ENCODE measurements at regions not wholly inside any gene's neighbourhood (a gene's known extent, or its start where the extent isn't known, plus 50 kb on each side); places are given as distances from the start of the nearest gene placed in this dataset.

DNA sequence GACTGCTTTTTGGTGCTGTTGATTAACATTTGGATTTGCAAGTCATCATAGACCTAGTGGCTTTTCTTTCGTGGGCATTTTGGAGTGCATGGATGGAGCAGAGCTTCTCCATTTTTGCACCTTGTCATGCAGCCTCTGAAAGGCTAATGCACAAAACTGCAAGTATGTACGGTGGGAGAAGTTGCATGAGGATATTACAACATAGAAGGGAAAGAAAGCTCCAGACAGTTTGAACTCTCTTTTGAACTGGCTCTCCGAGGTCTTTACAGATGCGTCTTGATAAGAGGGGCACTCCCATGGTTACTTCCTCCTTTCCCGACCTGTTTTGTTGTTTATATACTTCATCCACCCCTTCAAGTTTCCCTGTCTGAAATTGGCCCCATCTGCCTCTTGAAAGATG is 147.1 kb upstream of the GBE1 start:
- 77 to 81% methylated on average over 5 of the region's 5 CpGs for WGBS, 2 donors
- DNase-seq = no peak
- no peak for TF ChIP-seq POLR2A (IDR thresholded peaks at IDR 0.05)
- TF ChIP-seq, protein P1, sequence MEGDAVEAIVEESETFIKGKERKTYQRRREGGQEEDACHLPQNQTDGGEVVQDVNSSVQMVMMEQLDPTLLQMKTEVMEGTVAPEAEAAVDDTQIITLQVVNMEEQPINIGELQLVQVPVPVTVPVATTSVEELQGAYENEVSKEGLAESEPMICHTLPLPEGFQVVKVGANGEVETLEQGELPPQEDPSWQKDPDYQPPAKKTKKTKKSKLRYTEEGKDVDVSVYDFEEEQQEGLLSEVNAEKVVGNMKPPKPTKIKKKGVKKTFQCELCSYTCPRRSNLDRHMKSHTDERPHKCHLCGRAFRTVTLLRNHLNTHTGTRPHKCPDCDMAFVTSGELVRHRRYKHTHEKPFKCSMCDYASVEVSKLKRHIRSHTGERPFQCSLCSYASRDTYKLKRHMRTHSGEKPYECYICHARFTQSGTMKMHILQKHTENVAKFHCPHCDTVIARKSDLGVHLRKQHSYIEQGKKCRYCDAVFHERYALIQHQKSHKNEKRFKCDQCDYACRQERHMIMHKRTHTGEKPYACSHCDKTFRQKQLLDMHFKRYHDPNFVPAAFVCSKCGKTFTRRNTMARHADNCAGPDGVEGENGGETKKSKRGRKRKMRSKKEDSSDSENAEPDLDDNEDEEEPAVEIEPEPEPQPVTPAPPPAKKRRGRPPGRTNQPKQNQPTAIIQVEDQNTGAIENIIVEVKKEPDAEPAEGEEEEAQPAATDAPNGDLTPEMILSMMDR (IDR thresholded peaks at IDR 0.05) = no peak
- Histone ChIP-seq H3K36me3 (ENCODE audit: low read depth, missing control alignments) (no peaks in the 10 kb centered on the region), H3K9me3 (no peaks in the 10 kb centered on the region), H3K27me3 (no peaks in the 10 kb centered on the region), H3K27ac (no peak overlapping the region), H3K4me1 (no peaks in the 10 kb centered on the region), H3K4me3 (no peak overlapping the region)
- intact Hi-C loops (cut with DNase I; ENCODE audit: low total_unique reads) = no loop called here

DNA sequence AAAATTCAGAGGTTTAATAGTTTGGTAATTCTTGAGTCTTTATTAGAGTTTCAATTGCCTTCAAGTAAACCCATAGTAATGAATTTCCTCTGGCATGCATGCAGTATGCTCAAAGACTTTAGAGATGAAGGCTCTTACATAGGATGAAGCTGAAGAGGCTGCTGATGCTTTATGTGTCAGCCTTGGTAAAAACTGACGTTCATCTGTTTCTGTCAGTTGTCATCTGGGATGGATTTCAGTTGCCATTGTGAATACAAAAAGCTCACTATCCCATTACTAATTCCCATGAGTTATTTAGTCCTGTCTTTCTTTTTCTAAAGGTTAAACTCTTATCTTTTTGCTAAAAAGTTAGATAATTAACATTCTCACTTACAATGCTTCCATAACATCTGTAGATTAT is 136.9 kb upstream of the GBE1 start:
- TF ChIP-seq POLR2A (IDR thresholded peaks at IDR 0.05) = no peak
- TF ChIP-seq, protein P1 (IDR thresholded peaks at IDR 0.05) = no peak
- Histone ChIP-seq H3K36me3 (ENCODE audit: low read depth, missing control alignments) (no peaks in the 10 kb centered on the region), H3K9me3 (no peaks in the 10 kb centered on the region), H3K27me3 (no peaks in the 10 kb centered on the region), H3K27ac (no peak overlapping the region), H3K4me3 (no peak overlapping the region), H3K4me1 (no peaks in the 10 kb centered on the region)
- no peak for DNase-seq
- intact Hi-C loops (cut with DNase I; ENCODE audit: low total_unique reads) = no loop called here
- 44 to 56% methylated on average over 1 of the region's 1 CpG for whole genome bisulfite sequencing, 2 donors

DNA sequence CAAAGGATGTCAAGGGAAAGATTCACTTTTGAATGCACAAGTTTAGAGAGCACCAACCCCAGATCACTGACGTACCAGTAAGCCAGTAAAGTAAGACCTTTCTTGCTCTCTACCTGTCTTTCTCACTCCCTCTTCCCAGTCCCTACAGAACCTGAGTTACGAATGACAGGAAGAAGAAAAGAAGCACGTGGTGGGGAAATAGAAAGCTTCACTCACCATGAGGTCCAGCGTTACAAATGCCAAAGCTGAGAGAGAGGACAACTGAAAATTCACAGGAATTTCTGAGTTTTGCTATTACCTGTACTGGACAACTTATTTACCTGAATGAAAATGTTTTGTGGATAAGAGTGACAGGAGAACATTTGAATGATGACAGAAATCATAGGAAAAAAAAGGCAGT is 133.2 kb upstream of the GBE1 start:
- 74 to 86% methylated on average over 4 of the region's 4 CpGs for WGBS, 2 donors
- Histone ChIP-seq H3K9me3 (no peaks in the 10 kb centered on the region), H3K36me3 (ENCODE audit: low read depth, missing control alignments) (no peaks in the 10 kb centered on the region), H3K27me3 (no peaks in the 10 kb centered on the region), H3K27ac (no peak overlapping the region), H3K4me3 (no peak overlapping the region), H3K4me1 (no peaks in the 10 kb centered on the region)
- intact Hi-C loops (cut with DNase I; ENCODE audit: low total_unique reads) = no loop called here
- no peak for DNase-seq
- TF ChIP-seq, protein P1 (IDR thresholded peaks at IDR 0.05) = no peak
- TF ChIP-seq POLR2A (IDR thresholded peaks at IDR 0.05) = no peak

DNA sequence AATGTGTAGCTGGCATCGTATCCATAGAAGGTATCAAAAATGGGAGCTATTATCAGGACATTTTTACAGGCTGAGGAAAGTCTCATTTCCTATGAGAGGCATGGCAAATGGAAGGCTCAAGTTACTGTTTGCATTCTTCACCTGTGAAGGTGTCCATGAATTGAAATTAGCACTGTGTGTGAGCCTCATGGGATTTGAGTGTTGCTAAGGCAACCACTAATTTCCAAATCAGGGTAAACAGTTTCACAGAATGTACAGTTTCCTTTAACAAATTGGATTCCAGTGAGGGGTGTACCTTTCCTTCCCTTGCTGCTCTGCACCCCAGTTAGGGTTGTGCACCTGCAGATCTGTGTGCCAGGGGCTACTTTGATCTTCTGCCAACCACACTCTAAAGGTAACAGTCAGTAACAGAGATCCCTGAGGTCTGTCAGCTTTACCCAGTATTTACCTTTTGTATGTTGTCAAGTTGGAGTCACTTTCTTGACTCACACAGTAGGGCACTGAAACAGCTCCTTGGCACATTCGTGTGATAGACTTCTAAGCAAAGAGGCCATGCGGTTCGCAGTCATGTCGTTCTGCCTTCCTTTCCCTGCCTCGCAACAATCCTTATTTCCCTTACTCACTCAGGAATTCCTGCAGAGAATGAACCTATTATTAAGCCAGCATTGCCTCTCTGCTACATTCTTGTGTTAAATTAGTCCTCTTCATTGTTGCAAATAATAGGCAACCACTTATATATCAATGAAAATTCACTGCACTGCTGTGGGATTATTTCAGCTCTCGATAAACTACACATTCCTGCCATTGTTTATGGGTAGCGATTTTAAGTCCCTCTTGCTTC is 129.8 kb upstream of the GBE1 start:
- Histone ChIP-seq H3K36me3 (ENCODE audit: low read depth, missing control alignments) (no peaks in the 10 kb centered on the region), H3K27ac (no peak overlapping the region), H3K4me3 (no peak overlapping the region), H3K4me1 (no peaks in the 10 kb centered on the region), H3K9me3 (no peaks in the 10 kb centered on the region), H3K27me3 (no peaks in the 10 kb centered on the region)
- intact Hi-C loops (cut with DNase I; ENCODE audit: low total_unique reads) = no loop called here
- no peak for TF ChIP-seq POLR2A (IDR thresholded peaks at IDR 0.05)
- TF ChIP-seq, protein P1 (IDR thresholded peaks at IDR 0.05) = no peak
- 87 to 88% methylated on average over 8 of the region's 8 CpGs for WGBS, 2 donors
- no peak for DNase-seq

Data from testis (tissue), 2 donors.